ENCODE measurements at regions not wholly inside any gene's neighbourhood (a gene's known extent, or its start where the extent isn't known, plus 50 kb on each side); places are given as distances from the start of the nearest gene placed in this dataset.

GRCh38 chr12:14057895-14058294 lies 76.5 kb upstream of the GRIN2B start:
- Histone ChIP-seq H3F3A (ENCODE audit: low read length, unreplicated experiment) (no peaks in the 10 kb centered on the region), H3K4me1 (ENCODE audit: insufficient read depth, low read length) (no peaks in the 10 kb centered on the region), H2AFZ (ENCODE audit: low read length) (no peak overlapping the region), H3K9me2 (replicated peaks; ENCODE audit: low read length) (no peaks in the 10 kb centered on the region), H3K9me3 (ENCODE audit: low read length) (no peaks in the 10 kb centered on the region), H3K79me2 (ENCODE audit: low read length) (no peaks in the 10 kb centered on the region), H3K4me3 (ENCODE audit: low read length) (no peak overlapping the region), H3K36me3 (ENCODE audit: low read depth, low read length) (no peaks in the 10 kb centered on the region), H3K27ac (ENCODE audit: low read length) (no peak overlapping the region), H3K9ac (ENCODE audit: low read length) (no peak overlapping the region), H4K20me1 (ENCODE audit: low read length) (no peaks in the 10 kb centered on the region), H3K4me2 (ENCODE audit: low read length) (no peak overlapping the region), H3K27me3 (ENCODE audit: low read length) (peaks cover 23% of the 10 kb centered on the region; the same call in 1 of the 2 replicates)
- ChIA-PET POLR2A (ENCODE audit: unreplicated experiment) (no interaction called here), CTCF (no interaction called here)
- intact Hi-C loops (cut with micrococcal nuclease): no loop called here
- no peak for TF ChIP-seq EZH2 (IDR thresholded peaks at IDR 0.05; ENCODE audit: low read length, unreplicated experiment)
- TF ChIP-seq CTCF (conservative IDR thresholded peaks at IDR 0.05; ENCODE audit: low read depth, low read length): no peak
- no peak for TF ChIP-seq EZH2phosphoT487 (IDR thresholded peaks at IDR 0.05; ENCODE audit: borderline replicate concordance, low read length)
- DNase-seq (no peak), ATAC-seq (no peak)
- no TSS peak for BruUV-seq (replicated peaks)

- no TSS peak for BruUV-seq (replicated peaks)
- H3F3A ChIP-seq (ENCODE audit: low read length, unreplicated experiment): no peaks in the 10 kb centered on the region
- H3K9me2 ChIP-seq (replicated peaks; ENCODE audit: low read length): no peaks in the 10 kb centered on the region
- H3K36me3 ChIP-seq (ENCODE audit: low read depth, low read length): no peaks in the 10 kb centered on the region
- intact Hi-C loops (cut with micrococcal nuclease): no loop called here
- TF ChIP-seq CTCF (conservative IDR thresholded peaks at IDR 0.05; ENCODE audit: low read depth, low read length): no peak
- TF ChIP-seq EZH2 (IDR thresholded peaks at IDR 0.05; ENCODE audit: low read length, unreplicated experiment): no peak
- no peak for TF ChIP-seq EZH2phosphoT487 (IDR thresholded peaks at IDR 0.05; ENCODE audit: borderline replicate concordance, low read length)
- H3K79me2 ChIP-seq (ENCODE audit: low read length): no peaks in the 10 kb centered on the region
- POLR2A ChIA-PET (ENCODE audit: unreplicated experiment): no interaction called here
- ATAC-seq (no peak), DNase-seq (no peak)
- no peaks in the 10 kb centered on the region for H3K4me1 ChIP-seq (ENCODE audit: insufficient read depth, low read length)
- CTCF ChIA-PET: no interaction called here
- no peaks in the 10 kb centered on the region for H4K20me1 ChIP-seq (ENCODE audit: low read length)
- H3K9ac ChIP-seq (ENCODE audit: low read length): no peak overlapping the region
- H3K27ac ChIP-seq (ENCODE audit: low read length): no peak overlapping the region
- H3K27me3 ChIP-seq (ENCODE audit: low read length): peaks cover 23% of the 10 kb centered on the region; the same call in 1 of the 2 replicates
- H3K9me3 ChIP-seq (ENCODE audit: low read length): no peaks in the 10 kb centered on the region
- H2AFZ ChIP-seq (ENCODE audit: low read length): no peak overlapping the region
- H3K4me2 ChIP-seq (ENCODE audit: low read length): no peak overlapping the region
- H3K4me3 ChIP-seq (ENCODE audit: low read length): no peak overlapping the region
Measured at GRCh38 chr12:14058717-14059116, 77.3 kb upstream of the GRIN2B start.

- H3K4me3 ChIP-seq (ENCODE audit: low read length): no peak overlapping the region
- H3F3A ChIP-seq (ENCODE audit: low read length, unreplicated experiment): no peaks in the 10 kb centered on the region
- no peak overlapping the region for H3K9ac ChIP-seq (ENCODE audit: low read length)
- H3K4me1 ChIP-seq (ENCODE audit: insufficient read depth, low read length): no peaks in the 10 kb centered on the region
- no TSS peak for BruUV-seq (replicated peaks)
- no peaks in the 10 kb centered on the region for H3K79me2 ChIP-seq (ENCODE audit: low read length)
- H3K9me3 ChIP-seq (ENCODE audit: low read length): no peaks in the 10 kb centered on the region
- no peaks in the 10 kb centered on the region for H3K36me3 ChIP-seq (ENCODE audit: low read depth, low read length)
- peaks cover 23% of the 10 kb centered on the region; the same call in 1 of the 2 replicates for H3K27me3 ChIP-seq (ENCODE audit: low read length)
- no peak overlapping the region for H3K4me2 ChIP-seq (ENCODE audit: low read length)
- DNase-seq (no peak), ATAC-seq (no peak)
- POLR2A ChIA-PET (ENCODE audit: unreplicated experiment): no interaction called here
- intact Hi-C loops (cut with micrococcal nuclease): no loop called here
- H3K27ac ChIP-seq (ENCODE audit: low read length): no peak overlapping the region
- H3K9me2 ChIP-seq (replicated peaks; ENCODE audit: low read length): no peaks in the 10 kb centered on the region
- no peak for TF ChIP-seq CTCF (conservative IDR thresholded peaks at IDR 0.05; ENCODE audit: low read depth, low read length)
- TF ChIP-seq EZH2 (IDR thresholded peaks at IDR 0.05; ENCODE audit: low read length, unreplicated experiment): no peak
- no peak for TF ChIP-seq EZH2phosphoT487 (IDR thresholded peaks at IDR 0.05; ENCODE audit: borderline replicate concordance, low read length)
- CTCF ChIA-PET: no interaction called here
- H4K20me1 ChIP-seq (ENCODE audit: low read length): no peaks in the 10 kb centered on the region
- no peak overlapping the region for H2AFZ ChIP-seq (ENCODE audit: low read length)
Measured at GRCh38 chr12:14059548-14059947, 78.1 kb upstream of the GRIN2B start.
